Gastroesophageal sphincter (tissue), 3 donors: ENCODE measurements at regions not wholly inside any gene's neighbourhood (a gene's known extent, or its start where the extent isn't known, plus 50 kb on each side); places are given as distances from the start of the nearest gene placed in this dataset.

Source experiments
- CTCF ChIP-seq, 4 experiments: fragments of 200-600 bp in 2 of 4; fragments of 450-650 bp in 2 of 4; sonication (generic) in 1 of 4; IDR thresholded peaks; one replicate each; pipeline ENCODE4 v1.5.1; 2017 to 2019; ENCODE audit warnings: antibody characterized with exemption in 4 of 4, mild to moderate bottlenecking in 2 of 4, moderate library complexity in 2 of 4
- EP300 ChIP-seq: sonication (generic); formaldehyde crosslinking; IDR thresholded peaks from one replicate; pipeline ENCODE4 v1.6.1; 2017; ENCODE audit warnings: antibody characterized with exemption, mild to moderate bottlenecking
- POLR2A ChIP-seq, 2 donors: fragments of 450-650 bp; IDR thresholded peaks; one replicate each; pipeline ENCODE4 v1.6.1; 2017; ENCODE audit warnings: antibody characterized with exemption in 2 of 2, mild to moderate bottlenecking in 2 of 2, moderate library complexity in 1 of 2
- POLR2AphosphoS5 ChIP-seq: sonication (generic); formaldehyde crosslinking; IDR thresholded peaks from one replicate; pipeline ENCODE4 v1.6.1; 2017; ENCODE audit warnings: antibody characterized with exemption

GRCh38 chr3:64463981-64464380, 223.8 kb downstream of the ADAMTS9 start:
- no peak for TF ChIP-seq POLR2AphosphoS5
- no peak for TF ChIP-seq CTCF (IDR thresholded peaks at IDR 0.05)
- no peak for TF ChIP-seq EP300
- TF ChIP-seq POLR2A (IDR thresholded peaks at IDR 0.05), result no peak
